KBM-7 (cell line): ENCODE measurements at regions not wholly inside any gene's neighbourhood (a gene's known extent, or its start where the extent isn't known, plus 50 kb on each side); places are given as distances from the start of the nearest gene placed in this dataset.
"Not testable (repeated sequence)": the region's sequence is repeated elsewhere in the genome, so short reads cannot be mapped to it uniquely, and the experiment has no call there.

ENCODE experiments used
- DNase-seq: peaks from one replicate; pipeline ENCODE4 v3.0.0-alpha.2; 2015
- in situ Hi-C: fragments of 300-500 bp; cut with MboI; formaldehyde crosslinking; loops from 2 replicates; pipeline ENCODE4 v1.14.3; 2020; ENCODE audit warnings: low sequenced_read_pairs, low pct_unique_long_range_greater_than_20kb, mixed read lengths

- DNase-seq, in situ Hi-C loops: not testable (repeated sequence)
These were observed 54.8 kb upstream of the FAM90A1 start for GRCh38 chr12:8282181-8282580.

GRCh38 chr12:8285681-8286080 lies 58.3 kb upstream of the FAM90A1 start:
- in situ Hi-C loops, DNase-seq: not testable (repeated sequence)

GRCh38 chr12:8291764-8292163 lies 64.3 kb upstream of the FAM90A1 start:
- DNase-seq, in situ Hi-C loops: not testable (repeated sequence)

GRCh38 chr12:8294662-8295061 lies 67.2 kb upstream of the FAM90A1 start:
- DNase-seq, in situ Hi-C loops: not testable (repeated sequence)

GRCh38 chr12:8308611-8309010 lies 81.2 kb upstream of the FAM90A1 start:
- DNase-seq, in situ Hi-C loops: not testable (repeated sequence)

GRCh38 chr12:8315997-8316396 lies 88.6 kb upstream of the FAM90A1 start:
- DNase-seq, in situ Hi-C loops: not testable (repeated sequence)

GRCh38 chr12:8317675-8318074 lies 90.3 kb upstream of the FAM90A1 start:
- in situ Hi-C loops, DNase-seq: not testable (repeated sequence)

- in situ Hi-C loops = not testable (repeated sequence)
- peak; percentile 40 for DNase-seq
These were observed 92.9 kb upstream of the FAM90A1 start for GRCh38 chr12:8320251-8320730.

- in situ Hi-C loops, DNase-seq: not testable (repeated sequence)
These were observed 93.5 kb upstream of the FAM90A1 start for GRCh38 chr12:8320791-8321370.

- DNase-seq, in situ Hi-C loops: not testable (repeated sequence)
These were observed 97.9 kb upstream of the FAM90A1 start for GRCh38 chr12:8325145-8325839.

GRCh38 chr12:8328835-8329234 lies 101.4 kb upstream of the FAM90A1 start:
- in situ Hi-C loops = not testable (repeated sequence)
- DNase-seq = peak; percentile 66

GRCh38 chr12:8332373-8332772 lies 105.0 kb upstream of the FAM90A1 start:
- in situ Hi-C loops, DNase-seq: not testable (repeated sequence)

GRCh38 chr12:8351073-8351472 lies 104.7 kb upstream of the CLEC6A start:
- DNase-seq, in situ Hi-C loops: not testable (repeated sequence)

GRCh38 chr12:8354741-8355140 lies 101.0 kb upstream of the CLEC6A start:
- DNase-seq, in situ Hi-C loops: not testable (repeated sequence)

GRCh38 chr12:8355531-8355930 lies 100.2 kb upstream of the CLEC6A start:
- DNase-seq = not testable (repeated sequence)

GRCh38 chr12:8373744-8374143 lies 82.0 kb upstream of the CLEC6A start:
- in situ Hi-C loops = not testable (repeated sequence)
- peak; percentile 9 for DNase-seq

More at GRCh38 chr12:8355531-8355930, 100.2 kb upstream of the CLEC6A start:
- in situ Hi-C loops = not testable (repeated sequence)

- in situ Hi-C loops = not testable (repeated sequence)
These were observed 80.6 kb upstream of the CLEC6A start for GRCh38 chr12:8375122-8375521.

GRCh38 chr12:8377756-8378155 lies 78.0 kb upstream of the CLEC6A start:
- in situ Hi-C loops, DNase-seq: not testable (repeated sequence)

More at GRCh38 chr12:8375122-8375521, 80.6 kb upstream of the CLEC6A start:
- DNase-seq = not testable (repeated sequence)

GRCh38 chr12:8382556-8382955 lies 73.2 kb upstream of the CLEC6A start:
- in situ Hi-C loops, DNase-seq: not testable (repeated sequence)

GRCh38 chr12:8384686-8385085 lies 71.1 kb upstream of the CLEC6A start:
- DNase-seq, in situ Hi-C loops: not testable (repeated sequence)
